ENCODE measurements at regions not wholly inside any gene's neighbourhood (a gene's known extent, or its start where the extent isn't known, plus 50 kb on each side); places are given as distances from the start of the nearest gene placed in this dataset.

DNA sequence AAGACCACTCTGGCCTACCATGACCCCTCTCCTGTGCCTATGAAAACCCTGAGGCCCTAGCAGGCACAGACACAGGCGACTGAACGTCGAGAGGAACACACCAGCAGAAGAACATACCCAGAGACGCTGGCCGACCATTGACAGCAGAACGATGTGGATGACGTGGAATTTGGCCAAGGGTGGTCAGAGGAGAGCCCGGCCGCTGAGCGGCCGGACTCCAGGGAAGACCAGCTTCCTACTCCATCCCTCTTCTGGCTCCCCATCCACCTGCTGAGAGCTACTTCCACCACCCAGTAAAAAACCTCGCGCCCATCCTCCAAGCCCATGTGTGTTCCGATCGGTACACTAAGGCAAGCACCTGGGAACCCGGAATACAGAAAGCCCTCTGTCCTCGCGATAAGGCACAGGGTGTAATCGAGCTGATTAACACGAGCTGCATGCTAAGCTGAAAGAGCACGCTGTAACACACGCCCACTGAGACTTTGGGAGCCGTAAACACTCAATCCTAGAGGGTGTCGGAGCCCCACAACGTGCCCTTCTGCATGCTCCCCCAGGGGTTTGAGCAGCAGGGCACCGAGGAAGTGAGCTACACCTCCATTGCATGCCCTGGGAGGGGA lies 150.3 kb downstream of the CENPF start:
- H3K27ac Mint-ChIP-seq (ENCODE audit: unreplicated experiment), result no peak overlapping the region
- H3K9me3 Mint-ChIP-seq (ENCODE audit: unreplicated experiment), result peaks cover 4% of the 10 kb centered on the region
- Histone ChIP-seq H3K9ac (ENCODE audit: low read length) (no peak overlapping the region), H3K27ac (ENCODE audit: low read depth, low read length) (no peak overlapping the region), H3K4me1 (ENCODE audit: insufficient read depth, low read length) (no peaks in the 10 kb centered on the region), H2AFZ (ENCODE audit: low read depth, low read length) (no peak overlapping the region), H3K9me3 (ENCODE audit: insufficient read depth, low read depth, low read length) (peaks cover 7% of the 10 kb centered on the region), H3K4me3 (ENCODE audit: insufficient read depth, low read depth, low read length) (no peak overlapping the region), H3K27me3 (ENCODE audit: insufficient read depth, low read length) (no peaks in the 10 kb centered on the region), H3K4me2 (ENCODE audit: low read length) (no peak overlapping the region), H3K79me2 (ENCODE audit: insufficient read depth, low read length) (no peaks in the 10 kb centered on the region), H4K20me1 (ENCODE audit: insufficient read depth, low read length) (no peaks in the 10 kb centered on the region), H3K36me3 (ENCODE audit: insufficient read depth, low read length) (no peaks in the 10 kb centered on the region)
- H3K36me3 Mint-ChIP-seq (ENCODE audit: low read depth, unreplicated experiment), result no peaks in the 10 kb centered on the region
- no peaks in the 10 kb centered on the region for H3K4me1 Mint-ChIP-seq (ENCODE audit: low read depth, unreplicated experiment)
- H3K27me3 Mint-ChIP-seq (ENCODE audit: low read depth, unreplicated experiment), result no peaks in the 10 kb centered on the region
- no peak for TF ChIP-seq EZH2 (IDR thresholded peaks at IDR 0.05; ENCODE audit: insufficient read depth, low read length)
- TF ChIP-seq, protein P1, sequence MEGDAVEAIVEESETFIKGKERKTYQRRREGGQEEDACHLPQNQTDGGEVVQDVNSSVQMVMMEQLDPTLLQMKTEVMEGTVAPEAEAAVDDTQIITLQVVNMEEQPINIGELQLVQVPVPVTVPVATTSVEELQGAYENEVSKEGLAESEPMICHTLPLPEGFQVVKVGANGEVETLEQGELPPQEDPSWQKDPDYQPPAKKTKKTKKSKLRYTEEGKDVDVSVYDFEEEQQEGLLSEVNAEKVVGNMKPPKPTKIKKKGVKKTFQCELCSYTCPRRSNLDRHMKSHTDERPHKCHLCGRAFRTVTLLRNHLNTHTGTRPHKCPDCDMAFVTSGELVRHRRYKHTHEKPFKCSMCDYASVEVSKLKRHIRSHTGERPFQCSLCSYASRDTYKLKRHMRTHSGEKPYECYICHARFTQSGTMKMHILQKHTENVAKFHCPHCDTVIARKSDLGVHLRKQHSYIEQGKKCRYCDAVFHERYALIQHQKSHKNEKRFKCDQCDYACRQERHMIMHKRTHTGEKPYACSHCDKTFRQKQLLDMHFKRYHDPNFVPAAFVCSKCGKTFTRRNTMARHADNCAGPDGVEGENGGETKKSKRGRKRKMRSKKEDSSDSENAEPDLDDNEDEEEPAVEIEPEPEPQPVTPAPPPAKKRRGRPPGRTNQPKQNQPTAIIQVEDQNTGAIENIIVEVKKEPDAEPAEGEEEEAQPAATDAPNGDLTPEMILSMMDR (IDR thresholded peaks at IDR 0.05; ENCODE audit: insufficient read depth, low read depth, low read length), result no peak
- FAIRE-seq, result no peak
- no peak overlapping the region for H3K4me3 Mint-ChIP-seq (ENCODE audit: unreplicated experiment)
- no peak for DNase-seq (ENCODE audit: low read depth)

DNA sequence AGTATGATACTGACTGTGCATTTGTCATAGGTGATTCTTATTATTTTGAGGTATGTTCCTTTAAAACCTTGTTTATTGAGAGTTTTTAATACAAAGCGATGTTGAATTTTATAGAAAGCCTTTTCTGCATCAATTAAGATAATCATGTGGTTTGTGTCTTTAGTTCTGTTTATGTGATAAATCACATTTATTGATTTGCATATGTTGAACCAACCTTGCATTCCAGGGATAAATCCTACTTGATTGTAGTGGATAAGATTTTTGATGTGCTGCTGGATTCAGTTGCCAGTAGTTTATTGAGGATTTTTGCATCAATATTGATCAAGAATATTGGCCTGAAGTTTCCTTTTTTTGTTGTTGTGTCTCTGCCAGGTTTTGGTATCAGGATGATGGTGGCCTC lies 158.0 kb downstream of the CENPF start:
- peaks cover 36% of the 10 kb centered on the region for H3K9me3 Mint-ChIP-seq (ENCODE audit: unreplicated experiment)

DNA sequence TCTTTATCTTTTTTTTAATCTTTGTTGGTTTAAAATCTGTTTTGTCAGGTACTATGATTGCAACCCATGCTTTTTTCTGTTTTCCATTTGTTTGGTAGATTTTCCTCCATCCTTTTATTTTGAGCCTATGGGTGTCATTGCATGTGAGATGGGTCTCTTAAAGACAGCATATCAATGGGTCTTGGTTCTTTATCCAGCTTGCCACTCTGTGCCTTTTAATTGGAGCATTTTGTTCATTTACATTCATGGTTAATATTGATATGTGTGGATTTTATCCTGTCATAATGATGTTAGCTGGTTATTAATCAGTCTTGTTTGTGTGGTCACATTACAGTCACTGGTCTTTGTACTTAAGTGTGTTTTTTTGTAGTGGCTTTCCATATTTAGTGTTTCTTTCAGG lies 159.9 kb downstream of the CENPF start:
- no peak overlapping the region for H3K4me3 Mint-ChIP-seq (ENCODE audit: unreplicated experiment)
- no peaks in the 10 kb centered on the region for H3K36me3 ChIP-seq (ENCODE audit: insufficient read depth, low read length)
- H3K27me3 Mint-ChIP-seq (ENCODE audit: low read depth, unreplicated experiment), result no peaks in the 10 kb centered on the region
- no peaks in the 10 kb centered on the region for H3K4me1 ChIP-seq (ENCODE audit: insufficient read depth, low read length)
- no peaks in the 10 kb centered on the region for H3K79me2 ChIP-seq (ENCODE audit: insufficient read depth, low read length)
- no peak overlapping the region for H3K9ac ChIP-seq (ENCODE audit: low read length)
- H3K36me3 Mint-ChIP-seq (ENCODE audit: low read depth, unreplicated experiment), result peaks cover 3% of the 10 kb centered on the region
- H3K9me3 ChIP-seq (ENCODE audit: insufficient read depth, low read depth, low read length), result peaks cover 4% of the 10 kb centered on the region
- no peak for DNase-seq (ENCODE audit: low read depth)
- no peak overlapping the region for H3K4me2 ChIP-seq (ENCODE audit: low read length)
- H3K27ac Mint-ChIP-seq (ENCODE audit: unreplicated experiment), result no peak overlapping the region
- no peak for FAIRE-seq
- TF ChIP-seq EZH2 (IDR thresholded peaks at IDR 0.05; ENCODE audit: insufficient read depth, low read length), result no peak
- TF ChIP-seq, protein P1 (IDR thresholded peaks at IDR 0.05; ENCODE audit: insufficient read depth, low read depth, low read length), result no peak
- H4K20me1 ChIP-seq (ENCODE audit: insufficient read depth, low read length), result no peaks in the 10 kb centered on the region
- H2AFZ ChIP-seq (ENCODE audit: low read depth, low read length), result no peak overlapping the region
- peaks cover 33% of the 10 kb centered on the region for H3K9me3 Mint-ChIP-seq (ENCODE audit: unreplicated experiment)
- no peak overlapping the region for H3K27ac ChIP-seq (ENCODE audit: low read depth, low read length)
- no peaks in the 10 kb centered on the region for H3K27me3 ChIP-seq (ENCODE audit: insufficient read depth, low read length)
- no peak overlapping the region for H3K4me3 ChIP-seq (ENCODE audit: insufficient read depth, low read depth, low read length)
- no peaks in the 10 kb centered on the region for H3K4me1 Mint-ChIP-seq (ENCODE audit: low read depth, unreplicated experiment)

More for the DNA sequence above, 158.0 kb downstream of the CENPF start:
- Histone ChIP-seq H3K9ac (ENCODE audit: low read length) (no peak overlapping the region), H2AFZ (ENCODE audit: low read depth, low read length) (no peak overlapping the region), H3K9me3 (ENCODE audit: insufficient read depth, low read depth, low read length) (peaks cover 11% of the 10 kb centered on the region), H4K20me1 (ENCODE audit: insufficient read depth, low read length) (no peaks in the 10 kb centered on the region), H3K4me1 (ENCODE audit: insufficient read depth, low read length) (no peaks in the 10 kb centered on the region), H3K27ac (ENCODE audit: low read depth, low read length) (no peak overlapping the region), H3K4me3 (ENCODE audit: insufficient read depth, low read depth, low read length) (no peak overlapping the region), H3K4me2 (ENCODE audit: low read length) (no peak overlapping the region), H3K79me2 (ENCODE audit: insufficient read depth, low read length) (no peaks in the 10 kb centered on the region), H3K27me3 (ENCODE audit: insufficient read depth, low read length) (no peaks in the 10 kb centered on the region), H3K36me3 (ENCODE audit: insufficient read depth, low read length) (no peaks in the 10 kb centered on the region)
- Mint-ChIP-seq H3K27ac (ENCODE audit: unreplicated experiment) (no peak overlapping the region), H3K4me3 (ENCODE audit: unreplicated experiment) (no peak overlapping the region), H3K27me3 (ENCODE audit: low read depth, unreplicated experiment) (no peaks in the 10 kb centered on the region), H3K4me1 (ENCODE audit: low read depth, unreplicated experiment) (no peaks in the 10 kb centered on the region), H3K36me3 (ENCODE audit: low read depth, unreplicated experiment) (peaks cover 3% of the 10 kb centered on the region)
- TF ChIP-seq EZH2 (IDR thresholded peaks at IDR 0.05; ENCODE audit: insufficient read depth, low read length), result no peak
- TF ChIP-seq, protein P1 (IDR thresholded peaks at IDR 0.05; ENCODE audit: insufficient read depth, low read depth, low read length), result no peak
- FAIRE-seq, result no peak
- DNase-seq (ENCODE audit: low read depth), result no peak

Measured in astrocyte (in vitro differentiated cells and primary cell).